ENCODE measurements at regions not wholly inside any gene's neighbourhood (a gene's known extent, or its start where the extent isn't known, plus 50 kb on each side); places are given as distances from the start of the nearest gene placed in this dataset.

- no peak overlapping the region for H3K9ac ChIP-seq (ENCODE audit: low read depth, low read length, poor library complexity, severe bottlenecking)
- no peaks in the 10 kb centered on the region for H3K79me2 ChIP-seq (ENCODE audit: insufficient read depth, low read length)
- H3K27me3 ChIP-seq (ENCODE audit: insufficient read depth, low read length, poor library complexity, severe bottlenecking) = no peaks in the 10 kb centered on the region
- no peak overlapping the region for H2AFZ ChIP-seq (ENCODE audit: low read length)
- no peaks in the 10 kb centered on the region for H3K9me2 ChIP-seq (replicated peaks; ENCODE audit: low read depth, low read length)
- H3F3A ChIP-seq (ENCODE audit: low read depth) = no peaks in the 10 kb centered on the region
- no peak for TF ChIP-seq CTCF (conservative IDR thresholded peaks at IDR 0.05; ENCODE audit: low read length)
- no peak for TF ChIP-seq EZH2phosphoT487 (IDR thresholded peaks at IDR 0.05; ENCODE audit: borderline replicate concordance)
- H3K4me3 ChIP-seq (ENCODE audit: low read length, poor library complexity, severe bottlenecking) = no peak overlapping the region
- H3K9me3 ChIP-seq (ENCODE audit: insufficient read depth, low read depth, low read length) = peaks cover 3% of the 10 kb centered on the region; the same call in 1 of the 2 replicates
- no peaks in the 10 kb centered on the region for H4K20me1 ChIP-seq (ENCODE audit: insufficient read depth, low read length, poor library complexity, severe bottlenecking)
- H3K36me3 ChIP-seq (ENCODE audit: insufficient read depth, low read length) = no peaks in the 10 kb centered on the region
- H3K4me1 ChIP-seq (ENCODE audit: insufficient read depth, low read length, poor library complexity, severe bottlenecking) = no peaks in the 10 kb centered on the region
- H3K4me2 ChIP-seq (ENCODE audit: low read depth, low read length, poor library complexity, severe bottlenecking) = no peak overlapping the region
Observed at GRCh38 chr6:165181951-165182414, 127.4 kb downstream of the C6orf118 start.

GRCh38 chr6:165178056-165178455 lies 131.3 kb downstream of the C6orf118 start:
- Histone ChIP-seq H3K9ac (ENCODE audit: low read depth, low read length, poor library complexity, severe bottlenecking) (no peak overlapping the region), H3K9me2 (replicated peaks; ENCODE audit: low read depth, low read length) (no peaks in the 10 kb centered on the region), H3K4me3 (ENCODE audit: low read length, poor library complexity, severe bottlenecking) (no peak overlapping the region), H3F3A (ENCODE audit: low read depth) (no peaks in the 10 kb centered on the region), H4K20me1 (ENCODE audit: insufficient read depth, low read length, poor library complexity, severe bottlenecking) (no peaks in the 10 kb centered on the region), H3K4me1 (ENCODE audit: insufficient read depth, low read length, poor library complexity, severe bottlenecking) (no peaks in the 10 kb centered on the region), H3K9me3 (ENCODE audit: insufficient read depth, low read depth, low read length) (no peaks in the 10 kb centered on the region; the same call in 1 of the 2 replicates), H3K4me2 (ENCODE audit: low read depth, low read length, poor library complexity, severe bottlenecking) (no peak overlapping the region), H2AFZ (ENCODE audit: low read length) (no peak overlapping the region), H3K36me3 (ENCODE audit: insufficient read depth, low read length) (no peaks in the 10 kb centered on the region), H3K79me2 (ENCODE audit: insufficient read depth, low read length) (no peaks in the 10 kb centered on the region), H3K27me3 (ENCODE audit: insufficient read depth, low read length, poor library complexity, severe bottlenecking) (no peaks in the 10 kb centered on the region)
- TF ChIP-seq EZH2phosphoT487 (IDR thresholded peaks at IDR 0.05; ENCODE audit: borderline replicate concordance) = no peak
- no peak for TF ChIP-seq CTCF (conservative IDR thresholded peaks at IDR 0.05; ENCODE audit: low read length)

GRCh38 chr6:165173484-165173883 lies 135.9 kb downstream of the C6orf118 start:
- TF ChIP-seq CTCF (conservative IDR thresholded peaks at IDR 0.05; ENCODE audit: low read length) (no peak), EZH2phosphoT487 (IDR thresholded peaks at IDR 0.05; ENCODE audit: borderline replicate concordance) (no peak)
- no peaks in the 10 kb centered on the region for H3K27me3 ChIP-seq (ENCODE audit: insufficient read depth, low read length, poor library complexity, severe bottlenecking)

More at GRCh38 chr6:165173484-165173883, 135.9 kb downstream of the C6orf118 start:
- H2AFZ ChIP-seq (ENCODE audit: low read length) = no peak overlapping the region
- no peaks in the 10 kb centered on the region for H4K20me1 ChIP-seq (ENCODE audit: insufficient read depth, low read length, poor library complexity, severe bottlenecking)
- no peaks in the 10 kb centered on the region for H3K9me2 ChIP-seq (replicated peaks; ENCODE audit: low read depth, low read length)
- H3F3A ChIP-seq (ENCODE audit: low read depth) = no peaks in the 10 kb centered on the region
- H3K4me3 ChIP-seq (ENCODE audit: low read length, poor library complexity, severe bottlenecking) = no peak overlapping the region
- no peaks in the 10 kb centered on the region for H3K36me3 ChIP-seq (ENCODE audit: insufficient read depth, low read length)
- H3K4me2 ChIP-seq (ENCODE audit: low read depth, low read length, poor library complexity, severe bottlenecking) = no peak overlapping the region
- no peak overlapping the region for H3K9ac ChIP-seq (ENCODE audit: low read depth, low read length, poor library complexity, severe bottlenecking)
- H3K79me2 ChIP-seq (ENCODE audit: insufficient read depth, low read length) = no peaks in the 10 kb centered on the region
- no peaks in the 10 kb centered on the region for H3K9me3 ChIP-seq (ENCODE audit: insufficient read depth, low read depth, low read length)
- no peaks in the 10 kb centered on the region for H3K4me1 ChIP-seq (ENCODE audit: insufficient read depth, low read length, poor library complexity, severe bottlenecking)
